CD14-positive monocyte (primary cell): ENCODE measurements at regions not wholly inside any gene's neighbourhood (a gene's known extent, or its start where the extent isn't known, plus 50 kb on each side); places are given as distances from the start of the nearest gene placed in this dataset.

Experiments used
- DNase-seq, 3 donors: peaks; one replicate each; pipeline ENCODE4 v3.0.0-alpha.2; 2011 to 2022
- H2AFZ ChIP-seq: 2 replicates; pipeline ENCODE4 v1.6.0; 2012; ENCODE audit warnings: mild to moderate bottlenecking, low read depth, low read length, inconsistent platforms; ENCODE audit not compliant: insufficient read depth, poor library complexity, severe bottlenecking
- H3K27ac ChIP-seq, 2 donors: 1 replicate in 1 of 2; 2 replicates in 1 of 2; pipeline ENCODE4 v1.5.1; 2012 to 2013; ENCODE audit warnings: low read length in 2 of 2, control low read depth in 1 of 2, inconsistent platforms in 1 of 2, low read depth in 1 of 2, mild to moderate bottlenecking in 1 of 2
- H3K27me3 ChIP-seq, 2 donors: one replicate each; pipeline versions ENCODE4 v1.6.0 to v1.6.1; 2011 to 2013; ENCODE audit warnings: low read length in 2 of 2; ENCODE audit not compliant: control insufficient read depth in 2 of 2, insufficient read depth in 2 of 2
- H3K36me3 ChIP-seq, 2 donors: replicated peaks in 1 of 2; 1 replicate in 1 of 2; 2 replicates in 1 of 2; pipeline versions ENCODE4 v1.5.1 to v1.6.1; 2012 to 2013; ENCODE audit warnings: low read length in 2 of 2, control low read depth in 1 of 2, inconsistent platforms in 1 of 2, mild to moderate bottlenecking in 1 of 2; ENCODE audit not compliant: insufficient read depth in 2 of 2, control insufficient read depth in 1 of 2
- H3K4me1 ChIP-seq, 2 donors: 1 replicate in 1 of 2; 2 replicates in 1 of 2; pipeline versions ENCODE4 v1.5.1 to v1.6.1; 2012 to 2013; ENCODE audit warnings: low read length in 2 of 2, control low read depth in 1 of 2, inconsistent platforms in 1 of 2, mild to moderate bottlenecking in 1 of 2, moderate library complexity in 1 of 2; ENCODE audit not compliant: insufficient read depth in 2 of 2, control insufficient read depth in 1 of 2
- H3K4me2 ChIP-seq: replicated peaks from 2 replicates; pipeline ENCODE3; 2012; ENCODE audit warnings: low read length, moderate library complexity, mild to moderate bottlenecking; ENCODE audit not compliant: poor library complexity, severe bottlenecking; ENCODE audit errors: extremely low read depth
- H3K4me3 ChIP-seq, 3 experiments: fragments of 200-600 bp in 1 of 3; sonication (generic) in 1 of 3; replicated peaks in 1 of 3; 1 replicate in 2 of 3; 2 replicates in 1 of 3; pipeline ENCODE4 v1.5.1; 2011 to 2013; ENCODE audit warnings: low read length in 3 of 3, mild to moderate bottlenecking in 3 of 3, control low read depth in 2 of 3, low read depth in 2 of 3, inconsistent platforms in 1 of 3, moderate library complexity in 1 of 3
- H3K79me2 ChIP-seq: 2 replicates; pipeline ENCODE4 v1.6.0; 2012; ENCODE audit warnings: mild to moderate bottlenecking, control low read depth, inconsistent platforms, low read length, moderate library complexity; ENCODE audit not compliant: insufficient read depth
- H3K9ac ChIP-seq: 2 replicates; pipeline ENCODE4 v1.6.0; 2017; ENCODE audit warnings: low read length, mild to moderate bottlenecking; ENCODE audit not compliant: insufficient read depth, poor library complexity, severe bottlenecking
- H3K9me3 ChIP-seq, 2 donors: replicated peaks in 1 of 2; 1 replicate in 1 of 2; 2 replicates in 1 of 2; pipeline versions ENCODE4 v1.5.1 to v1.6.1; 2012 to 2013; ENCODE audit warnings: low read length in 2 of 2, control low read depth in 1 of 2; ENCODE audit not compliant: control insufficient read depth in 1 of 2, insufficient read depth in 1 of 2
- H4K20me1 ChIP-seq: 2 replicates; pipeline ENCODE4 v1.6.0; 2012; ENCODE audit warnings: mild to moderate bottlenecking, low read length, control low read depth, moderate library complexity; ENCODE audit not compliant: insufficient read depth
- H3K27ac Mint-ChIP-seq, 7 donors: one replicate each; pipeline ENCODE4 v1.8.0; 2020; ENCODE audit warnings: mild to moderate bottlenecking in 7 of 7, mixed read lengths in 7 of 7, moderate library complexity in 6 of 7, inconsistent platforms in 2 of 7
- H3K27me3 Mint-ChIP-seq, 3 donors: one replicate each; pipeline ENCODE4 v1.8.0; 2021 to 2022; ENCODE audit warnings: low read depth in 3 of 3, mild to moderate bottlenecking in 3 of 3, mixed read lengths in 3 of 3, moderate library complexity in 3 of 3, inconsistent platforms in 1 of 3
- H3K36me3 Mint-ChIP-seq, 2 donors: one replicate each; pipeline ENCODE4 v1.8.0; 2020; ENCODE audit warnings: mixed read lengths in 2 of 2, inconsistent platforms in 1 of 2, mild to moderate bottlenecking in 1 of 2
- H3K4me1 Mint-ChIP-seq: one replicate; pipeline ENCODE4 v1.8.0; 2020; ENCODE audit warnings: mild to moderate bottlenecking, mixed read lengths
- H3K4me3 Mint-ChIP-seq, 2 donors: one replicate each; pipeline ENCODE4 v1.8.0; 2020; ENCODE audit warnings: mild to moderate bottlenecking in 2 of 2, mixed read lengths in 2 of 2, moderate library complexity in 1 of 2
- H3K9me3 Mint-ChIP-seq, 7 donors: one replicate each; pipeline ENCODE4 v1.8.0; 2020 to 2022; ENCODE audit warnings: mixed read lengths in 7 of 7, mild to moderate bottlenecking in 6 of 7, moderate library complexity in 6 of 7, inconsistent platforms in 2 of 7
- WGBS: methylation state at CpG from one replicate; pipeline ENCODE4 v1.1.5; 2013; ENCODE audit warnings: missing lambda C conversion rate; ENCODE audit not compliant: insufficient coverage; 5-methylcytosine and 5-hydroxymethylcytosine counted together
- intact Hi-C, 2 donors: fragments of 100-400 bp; cut with micrococcal nuclease; formaldehyde crosslinking; loops; one replicate each; pipeline versions ENCODE4 v1.15.0 to v1.15.1; 2023
- TF ChIP-seq, protein P1 (sequence below): fragments of 200-600 bp; IDR thresholded peaks from one replicate; pipeline ENCODE4 v1.8.0; 2022; ENCODE audit warnings: antibody characterized with exemption, mild to moderate bottlenecking

DNA sequence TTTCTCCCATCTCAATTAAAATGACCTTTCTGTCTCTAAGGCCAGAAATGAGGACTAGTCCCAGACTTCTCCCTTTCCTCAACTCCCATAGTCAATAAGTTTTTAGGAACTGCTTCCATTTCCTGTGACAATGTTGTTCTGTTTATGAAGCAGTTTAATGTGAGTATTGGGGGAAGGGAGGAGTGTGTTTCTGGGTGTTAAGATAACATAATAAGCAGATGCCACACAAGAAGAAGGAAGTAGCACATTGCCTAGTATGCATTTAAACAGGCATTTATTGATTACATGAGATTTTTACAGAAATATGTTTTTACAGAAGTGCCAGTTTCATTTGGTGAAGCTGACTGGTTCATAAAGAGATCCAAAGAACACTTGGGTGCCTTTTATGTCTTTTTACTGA lies 65.6 kb upstream of the TNR start:
- Histone ChIP-seq H3K9me3 (no peaks in the 10 kb centered on the region), H3K4me2 (no peak overlapping the region), H3K27me3 (no peaks in the 10 kb centered on the region), H3K27ac (no peak overlapping the region), H4K20me1 (no peaks in the 10 kb centered on the region), H3K9ac (no peak overlapping the region), H2AFZ (no peak overlapping the region), H3K4me1 (no peaks in the 10 kb centered on the region), H3K79me2 (no peaks in the 10 kb centered on the region), H3K4me3 (no peak overlapping the region), H3K36me3 (no peaks in the 10 kb centered on the region)
- Mint-ChIP-seq H3K4me3 (no peak overlapping the region), H3K9me3 (peaks cover 0 to 4% (median 0%) of the 10 kb centered on the region in 7 donors), H3K27ac (no peak overlapping the region), H3K36me3 (no peaks in the 10 kb centered on the region), H3K4me1 (no peaks in the 10 kb centered on the region), H3K27me3 (no peaks in the 10 kb centered on the region)
- TF ChIP-seq, protein P1, sequence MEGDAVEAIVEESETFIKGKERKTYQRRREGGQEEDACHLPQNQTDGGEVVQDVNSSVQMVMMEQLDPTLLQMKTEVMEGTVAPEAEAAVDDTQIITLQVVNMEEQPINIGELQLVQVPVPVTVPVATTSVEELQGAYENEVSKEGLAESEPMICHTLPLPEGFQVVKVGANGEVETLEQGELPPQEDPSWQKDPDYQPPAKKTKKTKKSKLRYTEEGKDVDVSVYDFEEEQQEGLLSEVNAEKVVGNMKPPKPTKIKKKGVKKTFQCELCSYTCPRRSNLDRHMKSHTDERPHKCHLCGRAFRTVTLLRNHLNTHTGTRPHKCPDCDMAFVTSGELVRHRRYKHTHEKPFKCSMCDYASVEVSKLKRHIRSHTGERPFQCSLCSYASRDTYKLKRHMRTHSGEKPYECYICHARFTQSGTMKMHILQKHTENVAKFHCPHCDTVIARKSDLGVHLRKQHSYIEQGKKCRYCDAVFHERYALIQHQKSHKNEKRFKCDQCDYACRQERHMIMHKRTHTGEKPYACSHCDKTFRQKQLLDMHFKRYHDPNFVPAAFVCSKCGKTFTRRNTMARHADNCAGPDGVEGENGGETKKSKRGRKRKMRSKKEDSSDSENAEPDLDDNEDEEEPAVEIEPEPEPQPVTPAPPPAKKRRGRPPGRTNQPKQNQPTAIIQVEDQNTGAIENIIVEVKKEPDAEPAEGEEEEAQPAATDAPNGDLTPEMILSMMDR = no peak
- intact Hi-C loops = no loop called here
- no peak for DNase-seq

DNA sequence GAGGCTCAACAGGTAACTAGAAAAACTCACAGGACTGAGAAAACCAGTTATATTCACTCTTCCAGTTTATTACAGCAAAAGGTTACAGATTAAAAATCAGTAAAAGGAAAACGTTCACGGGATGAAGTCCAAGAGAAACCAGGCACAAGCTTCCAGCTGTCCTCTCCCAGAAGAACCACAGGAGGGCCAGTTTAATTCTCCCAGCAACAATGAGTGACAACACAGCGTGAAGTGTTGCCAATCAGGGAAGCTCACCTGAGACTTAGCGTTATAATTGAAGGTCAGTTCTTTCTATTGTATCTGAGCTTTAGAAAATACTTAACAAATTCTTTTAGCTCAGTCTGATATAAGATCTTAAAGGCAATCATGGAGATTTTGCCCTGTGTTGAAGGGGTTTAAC lies 65.2 kb upstream of the TNR start:
- no peaks in the 10 kb centered on the region for H3K4me1 Mint-ChIP-seq
- no peaks in the 10 kb centered on the region for H4K20me1 ChIP-seq
- H3K36me3 Mint-ChIP-seq = no peaks in the 10 kb centered on the region
- H3K27ac ChIP-seq = no peak overlapping the region
- H3K4me3 Mint-ChIP-seq = no peak overlapping the region
- no peak for DNase-seq
- no peak overlapping the region for H3K4me3 ChIP-seq
- H3K9ac ChIP-seq = no peak overlapping the region
- peak overlapping the region in 1 of 7 donors; percentile 60 for H3K27ac Mint-ChIP-seq
- H3K9me3 ChIP-seq = no peaks in the 10 kb centered on the region
- 94% methylated on average over 2 of the region's 4 CpGs for WGBS
- no peaks in the 10 kb centered on the region for H3K36me3 ChIP-seq
- no peak overlapping the region for H3K4me2 ChIP-seq
- no peaks in the 10 kb centered on the region for H3K27me3 Mint-ChIP-seq
- H3K4me1 ChIP-seq = no peaks in the 10 kb centered on the region
- H3K27me3 ChIP-seq = no peaks in the 10 kb centered on the region
- TF ChIP-seq, protein P1 = no peak
- intact Hi-C loops = no loop called here
- H3K9me3 Mint-ChIP-seq = peaks cover 0 to 4% (median 0%) of the 10 kb centered on the region in 7 donors
- no peak overlapping the region for H2AFZ ChIP-seq
- H3K79me2 ChIP-seq = no peaks in the 10 kb centered on the region
